RWPE2 (cell line): ENCODE measurements at regions not wholly inside any gene's neighbourhood (a gene's known extent, or its start where the extent isn't known, plus 50 kb on each side); places are given as distances from the start of the nearest gene placed in this dataset.

ENCODE experiments used
- ATAC-seq: fragments of 200-7000 bp; cut with Tn5 transposase; 3 replicates; pipeline ENCODE4 v1.9.1; 2021; ENCODE audit warnings: low read depth
- DNase-seq: peaks from one replicate; pipeline ENCODE4 v3.0.0-alpha.2; 2020; ENCODE audit warnings: low spot score
- H3K27ac ChIP-seq: fragments of 450-650 bp; 2 replicates; pipeline ENCODE4 v1.5.1; 2017; ENCODE audit warnings: mild to moderate bottlenecking; ENCODE audit not compliant: poor library complexity, severe bottlenecking
- H3K27me3 ChIP-seq: fragments of 250-450 bp; sonication (Bioruptor Pico); 2 replicates; pipeline ENCODE4 v1.5.1; 2021; ENCODE audit warnings: mild to moderate bottlenecking, moderate library complexity; ENCODE audit not compliant: insufficient read depth, poor library complexity, severe bottlenecking
- H3K36me3 ChIP-seq: fragments of 250-450 bp; sonication (Bioruptor Pico); 2 replicates; pipeline ENCODE4 v1.5.1; 2020; ENCODE audit warnings: low read depth, mild to moderate bottlenecking, moderate library complexity
- H3K4me1 ChIP-seq: fragments of 250-450 bp; sonication (Bioruptor Pico); 2 replicates; pipeline ENCODE4 v1.5.1; 2021; ENCODE audit warnings: mild to moderate bottlenecking, moderate library complexity; ENCODE audit not compliant: insufficient read depth, poor library complexity, severe bottlenecking
- H3K4me3 ChIP-seq: fragments of 250-450 bp; sonication (Bioruptor Pico); 2 replicates; pipeline ENCODE4 v1.5.1; 2021; ENCODE audit warnings: mild to moderate bottlenecking, moderate library complexity; ENCODE audit not compliant: severe bottlenecking
- H3K9me3 ChIP-seq: fragments of 250-450 bp; sonication (Bioruptor Pico); 2 replicates; pipeline ENCODE4 v1.5.1; 2021; ENCODE audit warnings: mild to moderate bottlenecking, moderate library complexity; ENCODE audit not compliant: severe bottlenecking
- CTCF ChIP-seq: fragments of 450-650 bp; IDR thresholded peaks from one replicate; pipeline ENCODE4 v1.5.1; 2017; ENCODE audit warnings: mild to moderate bottlenecking, moderate library complexity; ENCODE audit not compliant: poor library complexity, severe bottlenecking

DNA sequence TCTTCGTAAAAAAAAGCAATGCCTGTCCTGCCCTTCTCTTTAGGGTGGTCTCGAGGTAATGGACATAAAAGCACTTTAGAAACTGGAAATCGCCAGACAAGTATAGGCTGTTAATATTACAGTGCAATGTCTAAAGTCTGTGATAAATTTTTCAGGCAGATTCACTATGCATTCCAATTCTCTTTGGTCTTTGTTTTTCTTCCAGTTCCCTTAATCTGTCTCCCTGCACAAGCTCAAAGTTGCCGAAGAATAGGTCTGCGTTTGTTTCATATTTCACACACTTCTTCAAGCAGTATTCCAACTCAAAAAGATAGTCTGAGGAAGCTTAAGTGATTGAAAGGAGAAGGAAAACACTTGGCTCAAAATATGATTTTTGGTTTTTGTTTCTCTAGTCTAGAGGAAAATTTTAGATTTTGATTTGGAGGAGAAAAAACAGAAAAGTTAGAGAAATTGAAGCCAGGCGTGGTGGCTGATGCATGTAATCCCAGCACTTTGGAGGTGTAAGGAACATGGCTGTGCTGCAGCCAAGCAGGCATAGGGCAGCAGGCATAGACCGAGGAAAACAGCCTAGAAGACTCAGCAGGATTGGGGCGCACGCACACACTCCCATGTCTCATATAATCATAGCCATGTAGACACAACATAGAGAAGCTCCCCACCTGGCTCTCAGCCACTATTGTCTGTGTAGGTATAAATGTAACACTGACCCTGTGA lies 96.2 kb upstream of the TMPO start:
- Histone ChIP-seq H3K4me3 (no peak overlapping the region), H3K4me1 (peaks cover 19% of the 10 kb centered on the region), H3K27me3 (no peaks in the 10 kb centered on the region), H3K9me3 (no peaks in the 10 kb centered on the region), H3K27ac (peak overlapping the region; percentile 83), H3K36me3 (no peaks in the 10 kb centered on the region)
- TF ChIP-seq CTCF = no peak
- DNase-seq = no peak
- no peak for ATAC-seq

DNA sequence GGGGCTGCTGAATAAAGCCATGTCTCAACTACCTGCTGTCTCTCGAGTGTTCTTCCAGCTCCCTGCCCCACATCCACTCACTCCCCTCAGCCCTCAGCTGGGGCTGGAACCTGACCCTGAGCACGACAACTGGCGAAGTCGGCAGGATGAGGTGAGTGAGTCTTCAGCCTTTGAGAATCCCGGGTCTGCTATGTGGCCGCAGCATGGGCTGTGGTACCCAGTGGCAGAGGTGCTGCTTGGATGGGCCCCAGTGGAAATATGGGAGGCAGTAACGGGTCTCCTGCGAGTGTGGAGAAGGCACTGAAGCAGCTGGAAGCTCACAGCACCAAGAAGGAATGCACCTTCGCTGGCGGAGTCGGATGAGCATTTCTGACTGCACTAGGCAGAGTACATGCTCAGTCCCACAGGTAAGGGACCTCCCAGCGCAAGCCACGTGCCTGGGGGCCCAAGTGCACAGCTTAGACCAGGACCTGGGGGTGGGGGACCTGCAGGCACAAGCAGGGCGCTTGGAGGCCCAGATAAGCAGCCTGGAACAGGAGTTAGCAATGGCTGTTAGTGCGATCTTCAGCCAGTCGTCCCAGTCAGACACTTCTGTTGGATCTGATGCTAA lies 95.5 kb upstream of the TMPO start:
- TF ChIP-seq CTCF = no peak
- ATAC-seq = no peak
- DNase-seq = no peak
- Histone ChIP-seq H3K9me3 (no peaks in the 10 kb centered on the region), H3K4me1 (peaks cover 22% of the 10 kb centered on the region), H3K27me3 (no peaks in the 10 kb centered on the region), H3K4me3 (no peak overlapping the region), H3K27ac (peak overlapping the region; percentile 83), H3K36me3 (no peaks in the 10 kb centered on the region)

GRCh38 chr12:98420461-98420860 lies 94.9 kb upstream of the TMPO start:
- DNase-seq (no peak), ATAC-seq (no peak)
- Histone ChIP-seq H3K9me3 (no peaks in the 10 kb centered on the region), H3K27me3 (no peaks in the 10 kb centered on the region), H3K27ac (no peak overlapping the region), H3K4me1 (peaks cover 26% of the 10 kb centered on the region), H3K4me3 (no peak overlapping the region), H3K36me3 (no peaks in the 10 kb centered on the region)
- TF ChIP-seq CTCF = no peak

DNA sequence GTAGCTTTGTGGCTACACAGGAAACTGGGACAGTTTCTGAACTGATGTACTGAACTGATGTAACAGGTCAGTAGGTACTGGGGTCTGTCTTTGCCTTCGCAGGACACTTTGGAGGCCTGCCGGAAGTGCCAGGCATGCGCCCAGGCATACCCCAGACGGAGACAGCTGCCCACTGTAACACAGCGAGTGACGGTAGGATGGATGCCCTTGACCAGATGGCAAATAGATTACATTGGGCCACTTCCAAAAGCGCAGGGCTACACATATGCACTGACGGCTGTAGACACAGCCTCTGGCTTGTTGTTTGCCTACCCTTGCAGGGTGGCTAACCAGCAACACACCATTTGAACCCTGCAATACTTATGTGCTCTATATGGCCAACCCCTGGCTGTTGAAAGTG lies 94.1 kb upstream of the TMPO start:
- Histone ChIP-seq H3K27me3 (no peaks in the 10 kb centered on the region), H3K4me3 (no peak overlapping the region), H3K4me1 (peaks cover 26% of the 10 kb centered on the region), H3K36me3 (no peaks in the 10 kb centered on the region), H3K9me3 (no peaks in the 10 kb centered on the region), H3K27ac (no peak overlapping the region)
- no peak for ATAC-seq
- TF ChIP-seq CTCF = no peak
- no peak for DNase-seq

GRCh38 chr12:98422359-98422758 lies 93.0 kb upstream of the TMPO start:
- Histone ChIP-seq H3K27me3 (no peaks in the 10 kb centered on the region), H3K27ac (no peak overlapping the region), H3K4me3 (no peak overlapping the region), H3K9me3 (no peaks in the 10 kb centered on the region), H3K36me3 (no peaks in the 10 kb centered on the region), H3K4me1 (peaks cover 26% of the 10 kb centered on the region)
- DNase-seq = no peak
- no peak for ATAC-seq
- TF ChIP-seq CTCF = no peak
